KBM-7 (cell line): ENCODE measurements at regions not wholly inside any gene's neighbourhood (a gene's known extent, or its start where the extent isn't known, plus 50 kb on each side); places are given as distances from the start of the nearest gene placed in this dataset.

ENCODE experiments used
- DNase-seq: peaks from one replicate; pipeline ENCODE4 v3.0.0-alpha.2; 2015
- in situ Hi-C: fragments of 300-500 bp; cut with MboI; formaldehyde crosslinking; loops from 2 replicates; pipeline ENCODE4 v1.14.3; 2020; ENCODE audit warnings: low sequenced_read_pairs, low pct_unique_long_range_greater_than_20kb, mixed read lengths

DNA sequence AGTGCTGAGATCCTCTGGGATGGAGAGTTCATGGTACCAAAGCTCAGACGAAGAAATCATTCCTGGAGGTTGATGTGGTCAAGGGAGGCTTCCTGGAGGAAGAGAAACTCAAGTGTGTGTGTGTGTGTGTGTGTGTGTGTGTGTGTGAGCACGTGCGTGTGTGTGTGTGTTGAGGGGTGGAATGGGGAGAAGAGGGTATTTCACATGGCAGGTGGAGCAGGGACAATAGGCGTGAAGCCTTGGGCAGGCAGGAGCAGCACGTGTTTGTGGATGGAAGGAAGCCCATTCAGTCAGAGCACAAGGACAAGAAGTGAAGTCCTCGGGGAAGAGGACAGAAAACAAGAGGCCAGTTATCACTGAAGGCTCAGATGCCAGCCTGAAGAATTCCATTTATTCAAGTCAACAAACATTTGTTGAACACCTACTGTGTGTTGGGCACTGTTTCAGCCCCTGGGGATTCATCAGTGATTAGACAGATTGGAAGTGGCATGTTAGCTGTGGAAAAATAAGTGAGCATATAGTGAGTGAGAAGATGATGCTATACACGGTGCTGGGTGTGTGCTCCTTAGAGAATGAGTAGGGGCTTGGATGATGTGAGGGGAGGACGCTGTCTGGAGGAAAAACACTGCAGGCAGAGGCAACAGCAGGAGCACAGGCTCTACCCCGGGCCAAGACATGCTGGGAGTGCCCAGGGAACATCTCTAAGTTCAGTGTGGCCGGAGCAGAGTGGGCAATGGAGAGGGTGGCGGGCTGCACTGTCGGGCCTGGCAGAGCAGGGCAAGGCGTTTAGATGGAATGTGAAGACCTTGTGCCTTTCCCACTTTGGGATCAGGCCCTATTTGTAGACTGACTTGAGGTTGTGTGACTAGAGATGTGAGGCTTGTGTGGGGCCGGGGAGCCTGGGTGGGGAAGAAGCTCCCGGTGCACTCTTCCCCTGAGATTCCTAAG, 267.1 kb downstream of the CBLN1 start:
- in situ Hi-C loops: no loop called here
- DNase-seq: no peak

DNA sequence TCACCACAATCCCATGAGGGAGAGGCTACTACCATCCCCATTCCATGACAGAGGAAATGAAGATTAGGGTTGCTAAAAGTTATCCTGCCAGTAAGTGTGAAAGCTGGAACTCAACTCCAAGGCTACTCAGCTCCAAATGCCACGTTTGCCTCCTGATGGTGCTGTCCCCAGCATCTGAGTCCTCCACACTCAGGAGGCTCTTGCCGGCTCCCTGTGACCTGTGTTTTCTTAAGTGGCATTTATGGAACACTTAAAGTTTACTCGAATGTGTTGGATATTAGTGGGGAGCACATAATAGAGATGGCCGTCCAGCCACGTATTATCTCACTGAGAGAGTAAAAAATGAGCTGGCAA, 267.9 kb downstream of the CBLN1 start:
- in situ Hi-C loops: no loop called here
- DNase-seq: no peak

DNA sequence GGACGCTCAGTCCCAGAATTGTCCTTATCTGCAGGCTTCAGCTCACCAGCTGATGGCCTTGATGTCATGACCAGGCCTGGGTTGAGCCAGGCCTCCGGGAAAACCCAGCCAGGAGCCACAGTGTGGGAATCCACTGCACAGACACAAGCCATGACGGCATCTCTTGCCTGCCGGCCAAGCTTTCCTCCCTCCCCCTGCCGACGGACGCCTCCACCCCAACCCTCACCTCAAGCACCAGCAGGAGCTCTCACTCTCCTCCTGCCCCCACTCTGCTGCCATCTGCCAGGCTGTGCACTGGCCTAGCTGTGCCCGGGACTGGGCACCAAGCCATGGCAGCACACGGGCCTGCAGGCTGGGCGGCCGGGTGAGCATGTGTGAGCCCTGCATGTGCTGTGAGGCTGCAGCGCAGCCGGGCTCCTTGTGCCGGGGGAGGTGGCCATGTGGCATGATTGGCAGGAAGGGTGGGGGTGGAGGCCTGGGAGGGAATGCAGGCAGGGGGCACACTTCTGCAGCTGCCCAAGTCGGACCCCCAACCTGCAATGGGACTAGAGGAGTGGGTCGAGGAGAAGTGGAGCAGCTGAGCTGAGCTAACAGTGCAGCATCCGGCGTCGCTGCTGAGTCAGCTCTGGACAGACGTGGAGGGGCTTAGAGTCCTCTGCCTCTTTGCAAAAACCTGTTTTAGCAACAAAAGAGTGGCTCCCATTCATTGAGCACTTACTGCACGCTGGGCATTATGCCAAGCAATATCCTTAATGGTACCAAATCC, 268.5 kb downstream of the CBLN1 start:
- DNase-seq: no peak
- in situ Hi-C loops: no loop called here

DNA sequence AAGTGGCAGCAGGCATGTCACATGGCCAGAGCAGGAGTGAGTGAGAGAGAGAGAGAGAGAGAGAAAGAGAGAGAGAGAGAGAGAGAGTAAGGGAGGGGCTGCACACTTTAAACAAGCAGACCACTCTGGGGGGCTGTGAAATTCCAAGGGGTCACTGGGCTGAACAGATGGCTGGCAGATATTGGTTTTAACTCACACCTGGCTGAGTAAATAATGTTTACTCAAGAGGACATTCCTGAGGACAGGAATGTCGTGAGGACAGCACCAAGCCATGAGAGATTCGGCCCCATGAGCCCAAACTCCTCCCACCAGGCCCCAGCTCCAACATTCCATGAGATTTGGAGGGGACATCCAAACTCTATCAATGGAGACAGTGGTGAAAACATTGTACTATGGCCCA, 269.7 kb downstream of the CBLN1 start:
- in situ Hi-C loops: no loop called here

DNA sequence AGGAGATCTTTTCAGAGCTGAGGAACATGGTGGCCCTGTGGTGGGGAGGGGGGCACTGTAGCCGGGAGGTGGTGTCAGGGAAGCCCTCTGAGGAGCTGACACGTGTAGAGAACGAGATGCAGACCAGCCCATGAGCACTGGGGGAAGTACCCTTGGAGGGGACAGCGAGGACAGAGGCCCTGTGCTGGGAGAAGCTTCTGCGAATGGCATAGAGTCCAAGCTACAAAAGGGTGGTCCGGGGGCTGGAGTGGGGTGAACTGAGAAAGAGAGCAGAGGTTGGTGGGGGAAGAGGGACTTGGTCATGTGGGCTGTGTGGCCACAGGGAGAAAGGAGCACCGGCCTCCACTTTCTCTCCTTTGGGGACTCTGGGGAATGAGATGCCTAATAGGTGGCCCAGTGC, 270.8 kb downstream of the CBLN1 start:
- DNase-seq: no peak
- in situ Hi-C loops: no loop called here

More for the DNA sequence above, 269.7 kb downstream of the CBLN1 start:
- no peak for DNase-seq

DNA sequence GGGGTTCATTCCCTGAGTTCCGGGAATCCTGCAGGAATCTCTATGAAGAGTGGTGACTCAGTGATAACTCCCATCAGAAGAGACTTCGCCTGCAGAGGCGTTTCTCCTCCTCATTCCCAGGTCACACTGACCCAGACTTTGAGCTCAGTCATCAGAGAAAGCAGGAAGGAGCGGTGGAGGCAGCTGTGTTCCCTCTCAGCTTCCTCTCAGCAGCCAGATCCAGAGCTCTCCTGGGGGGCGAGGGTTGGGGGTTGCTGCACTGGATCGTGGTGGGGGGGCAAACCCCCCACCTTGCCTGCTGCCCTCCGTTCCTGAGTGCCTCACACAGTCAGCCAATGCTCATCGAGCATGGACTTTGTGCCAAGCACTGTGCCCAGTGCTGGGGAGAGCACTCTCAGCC, 271.2 kb downstream of the CBLN1 start:
- in situ Hi-C loops: no loop called here
- DNase-seq: no peak

DNA sequence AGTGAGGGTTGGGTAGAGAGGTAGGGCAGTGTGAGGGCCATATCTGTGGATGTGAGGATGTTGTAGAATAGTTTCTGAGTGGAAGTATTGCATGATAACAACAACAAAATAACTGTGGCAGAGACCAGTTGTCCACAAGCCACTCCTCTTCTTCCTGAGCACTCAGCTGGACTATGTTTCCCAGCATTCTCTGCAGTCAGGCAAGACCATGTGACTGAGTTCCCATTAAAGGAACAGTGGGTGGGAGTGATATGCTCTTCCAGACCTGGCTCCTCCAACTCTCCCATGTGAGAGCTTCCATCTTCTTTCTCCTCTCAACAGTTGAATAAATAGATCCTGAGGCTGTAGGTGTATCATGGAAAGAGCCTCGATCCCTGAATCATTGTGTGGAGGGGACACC, 272.4 kb downstream of the CBLN1 start:
- in situ Hi-C loops: no loop called here
- DNase-seq: no peak

DNA sequence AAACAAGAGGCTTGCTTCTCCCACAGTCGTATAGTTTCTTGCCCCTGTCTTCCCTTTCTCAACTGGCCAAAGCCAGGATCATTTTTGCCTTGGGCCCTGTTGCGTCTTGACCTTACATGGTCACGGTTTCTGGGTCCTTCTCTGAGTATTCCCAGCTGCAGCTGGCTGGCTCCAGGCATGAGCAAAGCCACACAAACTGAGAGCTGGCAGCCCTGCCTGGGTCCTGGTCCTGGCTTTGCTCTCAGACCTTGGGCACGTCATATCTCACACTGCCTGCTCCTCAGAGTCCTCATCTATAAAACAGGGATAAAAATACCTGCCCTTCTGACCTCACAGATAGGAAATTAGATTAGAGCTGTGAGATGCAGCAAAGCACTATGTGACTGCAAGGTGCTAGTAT, 277.6 kb downstream of the CBLN1 start:
- no peak for DNase-seq
- in situ Hi-C loops: no loop called here

DNA sequence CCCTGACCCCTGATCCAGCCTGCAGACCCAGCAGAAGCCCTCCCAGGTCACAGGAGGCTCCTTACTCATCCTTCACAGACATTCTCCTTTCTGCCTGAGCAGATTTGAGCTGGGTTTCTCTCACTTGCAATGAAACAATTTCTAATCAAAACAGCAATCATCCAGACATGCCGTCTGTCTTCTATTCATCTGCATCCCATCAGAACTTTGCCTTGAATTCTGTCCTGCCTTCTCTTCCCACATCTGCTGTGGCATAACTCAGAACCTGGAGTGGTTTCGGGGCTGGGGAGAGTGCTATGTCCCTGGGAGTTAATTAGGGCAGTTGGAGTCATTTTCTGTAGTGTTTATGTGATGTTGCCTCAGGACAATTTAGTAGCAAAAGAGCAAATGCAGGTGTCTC, 278.6 kb downstream of the CBLN1 start:
- in situ Hi-C loops: no loop called here
- DNase-seq: no peak

DNA sequence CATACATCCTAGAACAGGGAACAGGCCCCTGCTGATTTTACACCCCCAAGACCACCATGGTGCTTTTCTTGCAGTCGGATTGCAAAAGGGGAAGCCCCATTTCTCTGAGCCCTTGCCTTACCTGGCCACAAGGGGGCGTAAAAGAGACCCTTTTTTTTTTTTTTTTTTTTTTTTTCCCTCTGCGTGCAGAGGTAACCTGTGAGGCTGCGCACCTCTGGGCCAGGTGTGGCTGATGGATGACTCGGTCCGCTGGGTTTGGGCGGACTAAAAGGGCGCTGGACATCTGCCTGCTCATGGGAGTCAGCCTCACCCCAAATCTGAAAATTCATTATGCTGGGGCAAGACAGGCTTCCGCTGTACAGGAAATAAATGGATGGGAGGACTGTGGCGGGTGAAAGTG, 281.0 kb downstream of the CBLN1 start:
- peak; percentile 5 for DNase-seq
- in situ Hi-C loops: no loop called here

DNA sequence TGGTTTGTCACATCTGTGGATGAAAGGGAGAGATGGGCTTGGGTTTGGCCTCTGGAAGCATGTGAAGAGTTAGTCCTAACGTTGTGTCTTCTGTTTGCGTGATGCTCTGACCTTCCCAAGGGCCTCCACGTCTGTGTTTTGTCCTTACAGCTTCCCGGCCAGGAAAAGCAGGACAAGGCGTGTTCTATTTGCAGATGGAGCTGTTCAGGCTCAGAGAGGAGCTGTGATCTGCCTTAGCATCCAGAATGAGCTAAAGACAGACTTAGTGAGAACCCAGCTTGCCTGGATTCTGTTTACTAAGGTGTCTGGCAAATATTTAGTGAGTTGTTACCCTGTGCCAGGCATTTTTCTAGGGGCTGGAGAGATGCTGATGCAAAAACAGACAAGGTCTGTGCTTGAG, 282.1 kb downstream of the CBLN1 start:
- in situ Hi-C loops: no loop called here
- no peak for DNase-seq

DNA sequence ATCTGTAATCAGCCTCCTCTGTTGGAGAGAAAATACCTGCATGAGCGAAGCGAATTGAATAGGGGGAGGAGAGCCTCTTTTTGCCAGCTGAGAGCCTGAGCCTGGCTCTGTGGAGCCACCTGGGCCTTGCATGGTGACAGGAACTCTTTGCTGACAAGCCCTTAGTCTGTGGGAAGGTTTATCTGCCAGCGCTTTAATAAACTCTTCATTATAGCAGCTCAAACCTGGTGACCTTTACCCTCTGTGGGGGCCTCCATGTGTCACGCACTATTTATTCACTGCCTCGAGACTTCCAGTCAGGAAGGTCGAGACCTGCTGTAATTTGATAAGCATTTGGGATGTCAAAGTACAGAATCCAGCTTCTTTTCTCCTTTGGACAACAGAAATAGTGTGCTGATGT, 282.6 kb downstream of the CBLN1 start:
- in situ Hi-C loops: no loop called here
- no peak for DNase-seq

DNA sequence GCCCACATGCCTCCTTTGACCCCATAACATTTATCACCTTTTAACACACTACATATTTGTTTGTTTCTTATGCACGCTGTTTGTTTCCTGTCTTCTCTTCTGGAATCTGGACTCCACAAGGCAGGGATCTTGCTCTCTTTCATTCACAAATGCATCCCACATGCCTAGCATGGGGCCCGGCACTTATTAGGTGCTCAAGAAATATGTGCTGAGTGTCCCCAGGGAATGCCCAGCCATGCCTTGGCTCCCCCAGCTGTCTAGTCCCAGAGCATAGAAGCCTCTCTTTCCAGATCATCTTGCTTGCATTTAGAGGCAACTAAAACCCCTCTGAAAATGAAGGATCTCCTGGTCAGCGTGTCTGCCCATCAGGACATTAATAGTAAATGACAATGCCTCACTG, 283.7 kb downstream of the CBLN1 start:
- in situ Hi-C loops: no loop called here
- no peak for DNase-seq

DNA sequence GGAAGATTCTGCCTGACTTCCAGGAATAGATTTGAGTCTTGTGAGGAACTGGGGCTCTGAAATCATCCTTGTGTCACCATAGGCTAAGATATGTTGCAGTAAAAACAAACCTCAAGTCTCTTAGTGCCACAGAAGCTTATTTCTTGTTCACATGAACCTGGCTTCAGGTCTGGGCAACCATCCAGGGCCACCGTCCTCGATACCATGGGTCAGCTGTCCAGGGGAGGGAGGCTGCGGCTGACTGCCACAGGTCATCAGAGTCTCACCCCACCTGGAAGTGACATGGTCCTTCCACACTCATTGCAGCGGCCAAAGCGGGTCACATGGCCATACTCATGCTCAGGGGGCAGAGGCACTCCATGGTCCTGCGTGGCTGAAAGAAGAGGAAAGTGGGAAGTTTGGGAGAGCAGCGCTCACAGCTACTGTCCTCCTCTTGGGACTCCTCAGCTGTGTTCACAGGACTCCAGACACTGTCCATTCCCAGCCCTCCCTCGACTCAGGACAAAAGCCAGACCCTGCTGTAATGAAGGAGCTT, 284.5 kb downstream of the CBLN1 start:
- in situ Hi-C loops: no loop called here
- DNase-seq: no peak

DNA sequence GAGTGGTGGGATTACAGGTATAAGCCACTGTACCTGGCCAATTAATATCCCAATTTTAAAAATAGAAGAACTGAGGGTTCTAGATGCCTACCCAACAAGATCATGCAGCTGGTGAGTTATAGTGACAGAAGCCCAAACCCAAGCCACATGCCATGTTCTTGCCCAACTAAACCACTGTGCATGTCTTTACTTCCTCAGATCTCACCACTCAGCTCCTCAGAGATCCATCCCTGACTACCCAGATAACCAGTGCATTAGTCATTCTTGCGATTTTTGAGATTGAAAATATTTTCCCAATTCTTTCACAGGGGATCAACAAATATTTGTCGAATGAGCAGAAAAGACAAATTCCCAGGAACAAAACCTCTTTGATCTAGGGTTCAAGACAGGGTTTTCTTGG, 303.1 kb downstream of the CBLN1 start:
- no peak for DNase-seq
- in situ Hi-C loops: no loop called here

DNA sequence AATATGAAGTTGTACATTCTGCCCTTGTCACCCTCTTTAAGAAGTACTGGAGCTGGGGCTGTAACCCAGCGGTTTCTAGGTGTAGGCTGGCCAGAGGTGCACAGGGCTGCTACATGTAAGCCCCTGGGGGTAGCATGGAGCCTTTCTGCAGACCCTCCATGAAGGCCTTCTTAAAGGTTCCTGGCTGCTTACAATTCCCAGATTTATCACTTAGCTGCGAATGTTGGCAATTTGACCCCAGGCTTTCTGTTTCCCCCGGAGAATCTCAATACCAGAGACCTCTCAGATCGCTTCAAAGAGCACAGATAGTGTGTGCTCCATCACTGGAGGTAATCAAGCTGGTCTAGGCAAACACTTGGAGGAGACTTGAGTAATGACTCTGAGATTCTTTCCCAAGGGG, 309.4 kb downstream of the CBLN1 start:
- no peak for DNase-seq

DNA sequence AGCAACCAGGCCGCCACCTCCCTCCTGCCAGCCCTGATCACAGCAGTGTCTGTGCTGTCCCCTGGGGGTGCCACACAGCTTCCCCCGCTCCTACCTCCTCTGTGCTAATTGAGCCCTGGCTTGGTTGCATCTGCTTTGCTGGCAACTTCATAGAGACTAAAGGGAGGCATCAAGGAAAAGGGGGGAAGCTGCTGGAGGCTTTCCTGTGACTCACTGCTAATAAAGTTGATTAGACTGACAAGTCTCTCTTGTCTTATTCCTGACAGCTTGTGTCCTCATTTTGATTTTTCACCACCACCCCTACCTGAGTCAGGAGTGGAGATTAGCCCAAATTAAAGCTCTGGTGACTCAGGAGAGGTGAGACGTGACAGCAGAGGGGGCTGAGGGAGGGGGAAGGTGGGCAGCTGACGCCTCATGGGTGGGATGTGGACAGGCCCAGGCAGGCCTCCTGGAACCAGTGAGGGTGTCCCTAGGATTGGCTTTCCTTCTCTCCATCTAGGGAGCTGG, 310.0 kb downstream of the CBLN1 start:
- no peak for DNase-seq
- in situ Hi-C loops: no loop called here

More for the DNA sequence above, 309.4 kb downstream of the CBLN1 start:
- in situ Hi-C loops: no loop called here

DNA sequence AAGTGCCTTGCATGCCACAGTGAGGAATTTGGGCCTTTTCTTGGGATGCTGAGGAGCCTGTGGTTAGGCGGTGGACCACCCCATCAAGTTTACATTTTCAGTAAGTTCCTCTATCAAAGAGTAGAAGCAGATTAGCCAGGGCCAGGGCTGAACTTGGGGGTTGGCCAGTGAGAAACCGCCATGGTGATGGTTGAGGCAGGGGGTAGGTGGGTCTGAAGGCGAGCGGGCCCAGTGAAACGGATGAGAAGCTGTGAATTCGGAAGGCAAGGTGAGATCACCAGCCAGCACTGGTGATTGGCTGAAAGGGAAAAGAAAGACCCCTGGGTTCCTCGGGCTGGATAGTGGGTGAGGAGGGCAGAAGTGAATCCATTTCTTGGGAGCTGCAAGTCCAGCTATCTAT, 311.4 kb downstream of the CBLN1 start:
- in situ Hi-C loops: no loop called here
- no peak for DNase-seq

DNA sequence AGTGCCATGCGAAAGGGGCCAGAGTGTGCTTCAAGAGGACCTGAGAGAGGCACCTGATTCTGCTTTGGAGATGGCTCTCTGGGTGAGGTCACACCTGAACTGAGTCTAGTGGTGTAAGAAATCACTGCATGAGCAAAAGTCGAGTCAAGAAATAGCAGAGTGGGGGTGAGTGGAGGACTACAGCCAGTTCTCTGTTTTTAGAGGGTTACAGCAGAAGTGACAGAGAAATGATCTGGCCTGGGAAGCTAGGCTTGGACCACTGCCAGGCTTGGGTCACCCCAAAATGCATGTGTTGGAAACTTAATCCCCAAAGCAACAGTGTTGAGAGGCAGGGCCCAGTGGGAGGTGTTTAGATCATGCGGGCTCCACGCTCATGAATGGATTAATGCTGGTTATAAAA, 312.0 kb downstream of the CBLN1 start:
- in situ Hi-C loops: no loop called here
- no peak for DNase-seq

DNA sequence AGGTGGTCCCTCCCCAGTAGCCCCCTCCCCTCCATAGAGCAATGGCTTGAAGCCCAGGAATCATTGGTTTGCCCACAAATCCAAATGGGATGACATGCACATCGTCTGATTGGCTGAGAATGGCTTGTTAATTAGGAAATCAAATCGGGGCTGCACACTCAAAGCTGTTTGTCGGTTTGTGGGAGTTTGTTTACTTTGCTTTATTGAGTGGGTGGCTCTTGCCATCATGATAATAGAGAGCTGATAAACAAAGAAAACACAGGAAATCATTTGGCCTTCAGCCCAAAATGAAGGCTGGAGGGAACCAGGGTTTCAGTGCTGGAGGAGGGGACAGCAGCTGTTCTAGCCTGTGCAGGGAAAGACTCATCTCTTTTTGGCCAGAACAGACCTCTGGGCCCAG, 316.3 kb downstream of the CBLN1 start:
- no peak for DNase-seq
- in situ Hi-C loops: no loop called here
